ENCODE measurements at regions not wholly inside any gene's neighbourhood (a gene's known extent, or its start where the extent isn't known, plus 50 kb on each side); places are given as distances from the start of the nearest gene placed in this dataset.

- TF ChIP-seq CTCF (IDR thresholded peaks at IDR 0.05; ENCODE audit: poor library complexity) = no peak
- no peak for TF ChIP-seq EZH2phosphoT487 (IDR thresholded peaks at IDR 0.05; ENCODE audit: low read depth, severe bottlenecking, unreplicated experiment)
- no peak for TF ChIP-seq EZH2 (IDR thresholded peaks at IDR 0.05; ENCODE audit: borderline replicate concordance)
Measured at GRCh38 chr16:73543331-73543969, 495.5 kb upstream of the ZFHX3 start.
